ENCODE measurements at regions not wholly inside any gene's neighbourhood (a gene's known extent, or its start where the extent isn't known, plus 50 kb on each side); places are given as distances from the start of the nearest gene placed in this dataset.

- peak; percentile 62 for DNase-seq
These were observed 169.6 kb upstream of the GPR12 start for GRCh38 chr13:26929971-26930730.

- no peak for DNase-seq
These were observed 166.9 kb upstream of the GPR12 start for GRCh38 chr13:26927511-26927910.

- DNase-seq: no peak
These were observed 165.8 kb upstream of the GPR12 start for GRCh38 chr13:26926371-26926770.

- no peak for DNase-seq
These were observed 163.4 kb upstream of the GPR12 start for GRCh38 chr13:26923824-26924605.

- DNase-seq: no peak
These were observed 161.3 kb upstream of the GPR12 start for GRCh38 chr13:26921918-26922317.

GRCh38 chr13:26920614-26921355 is 160.2 kb upstream of the GPR12 start:
- DNase-seq: no peak

- DNase-seq: no peak
These were observed 159.1 kb upstream of the GPR12 start for GRCh38 chr13:26919732-26920131.

- DNase-seq: no peak
These were observed 158.7 kb upstream of the GPR12 start for GRCh38 chr13:26919311-26919710.

- no peak for DNase-seq
These were observed 154.0 kb upstream of the GPR12 start for GRCh38 chr13:26914624-26915023.

GRCh38 chr13:26914148-26914547 is 153.6 kb upstream of the GPR12 start:
- no peak for DNase-seq

- no peak for DNase-seq
These were observed 150.3 kb upstream of the GPR12 start for GRCh38 chr13:26910754-26911465.

GRCh38 chr13:26909477-26909876 is 148.9 kb upstream of the GPR12 start:
- no peak for DNase-seq

GRCh38 chr13:26908126-26908525 is 147.5 kb upstream of the GPR12 start:
- no peak for DNase-seq

GRCh38 chr13:26899202-26899601 is 138.6 kb upstream of the GPR12 start:
- no peak for DNase-seq

- no peak for DNase-seq
These were observed 137.3 kb upstream of the GPR12 start for GRCh38 chr13:26897706-26898550.

- DNase-seq: no peak
These were observed 136.5 kb upstream of the GPR12 start for GRCh38 chr13:26896986-26897668.

GRCh38 chr13:26895808-26896466 is 135.4 kb upstream of the GPR12 start:
- no peak for DNase-seq

GRCh38 chr13:26895081-26895807 is 134.7 kb upstream of the GPR12 start:
- no peak for DNase-seq

- no peak for DNase-seq
These were observed 128.0 kb upstream of the GPR12 start for GRCh38 chr13:26888632-26889031.

GRCh38 chr13:26887594-26887993 is 127.0 kb upstream of the GPR12 start:
- DNase-seq: no peak

All from NCI-H1092 (cell line).